Neural cell (in vitro differentiated cells): ENCODE measurements at regions not wholly inside any gene's neighbourhood (a gene's known extent, or its start where the extent isn't known, plus 50 kb on each side); places are given as distances from the start of the nearest gene placed in this dataset.

Source experiments
- H2AFZ ChIP-seq: fragments of 200-600, 300-800 bp; sonication (generic), shearing (Covaris generic); 2 replicates; pipeline ENCODE4 v1.6.0; 2014; ENCODE audit warnings: low read depth, mild to moderate bottlenecking, antibody characterized with exemption, low read length, moderate library complexity
- H3F3A ChIP-seq: fragments of 200-600 bp; shearing (Covaris generic); 2 replicates; pipeline ENCODE4 v1.6.1; 2016; ENCODE audit warnings: mild to moderate bottlenecking, moderate library complexity, mixed read lengths, antibody characterized with exemption, low read length; ENCODE audit not compliant: insufficient read depth, poor library complexity, severe bottlenecking
- H3K27ac ChIP-seq: fragments of 200-600, 300-800 bp; sonication (generic), shearing (Covaris generic); 2 replicates; pipeline ENCODE4 v1.5.1; 2014; ENCODE audit warnings: mild to moderate bottlenecking, low read length, moderate library complexity
- H3K27me3 ChIP-seq: fragments of 300-800, 200-600 bp; sonication (generic), shearing (Covaris generic); 2 replicates; pipeline ENCODE4 v1.6.0; 2014; ENCODE audit warnings: mild to moderate bottlenecking, low read depth, low read length, moderate library complexity; ENCODE audit not compliant: insufficient read depth
- H3K36me3 ChIP-seq: fragments of 300-800, 200-600 bp; sonication (generic), shearing (Covaris generic); 2 replicates; pipeline ENCODE4 v1.5.1; 2014; ENCODE audit warnings: mild to moderate bottlenecking, antibody characterized with exemption, low read length, moderate library complexity; ENCODE audit not compliant: insufficient read depth
- H3K4me2 ChIP-seq: fragments of 300-800, 200-600 bp; sonication (generic), shearing (Covaris generic); 2 replicates; pipeline ENCODE4 v1.6.0; 2014; ENCODE audit warnings: mild to moderate bottlenecking, low read length
- H3K4me3 ChIP-seq: fragments of 300-800, 200-600 bp; sonication (generic), shearing (Covaris generic); 2 replicates; pipeline ENCODE4 v1.5.1; 2014; ENCODE audit warnings: mild to moderate bottlenecking, low read length, moderate library complexity
- H3K79me2 ChIP-seq: fragments of 200-600 bp; shearing (Covaris generic); replicated peaks from 2 replicates; pipeline ENCODE4 v1.6.0; 2014; ENCODE audit warnings: mild to moderate bottlenecking, low read length, moderate library complexity; ENCODE audit not compliant: insufficient read depth
- H3K9ac ChIP-seq: fragments of 300-800, 200-600 bp; sonication (generic), shearing (Covaris generic); 2 replicates; pipeline ENCODE4 v1.6.1; 2016; ENCODE audit warnings: mild to moderate bottlenecking, low read length, mixed read lengths
- H3K9me2 ChIP-seq: fragments of 200-600 bp; shearing (Covaris generic); 2 replicates; pipeline ENCODE4 v1.6.1; 2016; ENCODE audit warnings: mild to moderate bottlenecking, low read length, mixed read lengths; ENCODE audit not compliant: insufficient read depth
- H3K9me3 ChIP-seq: fragments of 200-600, 300-800 bp; sonication (generic), shearing (Covaris generic); 2 replicates; pipeline ENCODE4 v1.6.1; 2016; ENCODE audit warnings: mild to moderate bottlenecking, mixed run types, low read length, moderate library complexity, mixed read lengths
- H4K20me1 ChIP-seq: fragments of 200-600 bp; shearing (Covaris generic); 2 replicates; pipeline ENCODE4 v1.6.1; 2016; ENCODE audit warnings: mild to moderate bottlenecking, mixed run types; ENCODE audit not compliant: insufficient read depth
- CTCF ChIP-seq: fragments of 450-650 bp; IDR thresholded peaks from 2 replicates; pipeline ENCODE4 v1.5.1; 2014; ENCODE audit warnings: antibody characterized with exemption, mild to moderate bottlenecking, moderate library complexity; ENCODE audit not compliant: poor library complexity, severe bottlenecking
- EP300 ChIP-seq: fragments of 450-650 bp; conservative IDR thresholded peaks from 2 replicates; pipeline ENCODE4 v1.6.1; 2014; ENCODE audit warnings: antibody characterized with exemption, mild to moderate bottlenecking, moderate library complexity; ENCODE audit not compliant: poor library complexity, severe bottlenecking
- EZH2 ChIP-seq: fragments of 200-600, 300-800 bp; shearing (Covaris generic), sonication (generic); IDR thresholded peaks from 2 replicates; pipeline ENCODE4 v1.6.1; 2014; ENCODE audit warnings: antibody characterized with exemption, low read length, borderline replicate concordance, mild to moderate bottlenecking; ENCODE audit not compliant: insufficient read depth, poor library complexity, severe bottlenecking
- MXI1 ChIP-seq: fragments of 450-650 bp; conservative IDR thresholded peaks from 2 replicates; pipeline ENCODE4 v1.6.1; 2014; ENCODE audit warnings: antibody characterized with exemption, mild to moderate bottlenecking; ENCODE audit not compliant: poor library complexity, severe bottlenecking
- POLR2AphosphoS5 ChIP-seq: IDR thresholded peaks from 2 replicates; pipeline ENCODE4 v1.6.1; 2012
- RAD21 ChIP-seq: fragments of 450-650 bp; conservative IDR thresholded peaks from 2 replicates; pipeline ENCODE4 v1.6.1; 2014; ENCODE audit warnings: antibody characterized with exemption, mild to moderate bottlenecking, moderate library complexity
- REST ChIP-seq: IDR thresholded peaks from 2 replicates; pipeline ENCODE4 v1.6.1; 2012; ENCODE audit warnings: borderline replicate concordance
- SMC3 ChIP-seq: fragments of 450-650 bp; conservative IDR thresholded peaks from 2 replicates; pipeline ENCODE4 v1.6.1; 2014; ENCODE audit warnings: antibody characterized with exemption, mild to moderate bottlenecking, moderate library complexity; ENCODE audit not compliant: poor library complexity
- TAF1 ChIP-seq: IDR thresholded peaks from 2 replicates; pipeline ENCODE4 v1.6.1; 2012; ENCODE audit warnings: low read depth

GRCh38 chr9:13823026-13823425 lies 490.9 kb downstream of the NFIB start:
- H3K36me3 ChIP-seq: no peaks in the 10 kb centered on the region
- no peak overlapping the region for H3K27ac ChIP-seq
- H3K79me2 ChIP-seq: no peaks in the 10 kb centered on the region
- no peaks in the 10 kb centered on the region for H3K27me3 ChIP-seq
- no peaks in the 10 kb centered on the region for H3K9me3 ChIP-seq
- no peaks in the 10 kb centered on the region for H3F3A ChIP-seq
- no peak overlapping the region for H3K9ac ChIP-seq
- no peaks in the 10 kb centered on the region for H3K9me2 ChIP-seq
- no peak overlapping the region for H3K4me2 ChIP-seq
- TF ChIP-seq RAD21 (no peak), REST (no peak), MXI1 (no peak)
- no peaks in the 10 kb centered on the region for H4K20me1 ChIP-seq
- no peak overlapping the region for H2AFZ ChIP-seq
- no peak overlapping the region for H3K4me3 ChIP-seq

- H3K36me3 ChIP-seq: no peaks in the 10 kb centered on the region
- no peak overlapping the region for H3K27ac ChIP-seq
- no peaks in the 10 kb centered on the region for H3K27me3 ChIP-seq
- no peaks in the 10 kb centered on the region for H3F3A ChIP-seq
- H3K9me3 ChIP-seq: no peaks in the 10 kb centered on the region
- no peak for TF ChIP-seq SMC3
- no peaks in the 10 kb centered on the region for H3K9me2 ChIP-seq
- no peaks in the 10 kb centered on the region for H4K20me1 ChIP-seq
- H3K79me2 ChIP-seq: no peaks in the 10 kb centered on the region
- no peak overlapping the region for H2AFZ ChIP-seq
- no peak overlapping the region for H3K4me2 ChIP-seq
- no peak overlapping the region for H3K4me3 ChIP-seq
- no peak overlapping the region for H3K9ac ChIP-seq
Observed at GRCh38 chr9:13817754-13818278, 496.1 kb downstream of the NFIB start.

- Histone ChIP-seq H3K9me3 (no peaks in the 10 kb centered on the region), H3K27ac (no peak overlapping the region)
- TF ChIP-seq POLR2AphosphoS5: no peak
- TF ChIP-seq TAF1: no peak
- no peak for TF ChIP-seq CTCF
- TF ChIP-seq SMC3: no peak
- no peak for TF ChIP-seq MXI1
- TF ChIP-seq REST: no peak
- no peak for TF ChIP-seq EP300
- no peak for TF ChIP-seq RAD21
- no peak for TF ChIP-seq EZH2
Observed at GRCh38 chr9:13816837-13817236, 497.1 kb downstream of the NFIB start.

More at GRCh38 chr9:13816837-13817236, 497.1 kb downstream of the NFIB start:
- H3K4me3 ChIP-seq: no peak overlapping the region
- H3K4me2 ChIP-seq: no peak overlapping the region
- H2AFZ ChIP-seq: no peak overlapping the region
- H3K79me2 ChIP-seq: no peaks in the 10 kb centered on the region
- H3K36me3 ChIP-seq: no peaks in the 10 kb centered on the region
- no peaks in the 10 kb centered on the region for H3F3A ChIP-seq
- no peaks in the 10 kb centered on the region for H3K27me3 ChIP-seq
- no peaks in the 10 kb centered on the region for H4K20me1 ChIP-seq
- H3K9ac ChIP-seq: no peak overlapping the region
- no peaks in the 10 kb centered on the region for H3K9me2 ChIP-seq
